Vagina (tissue), 2 donors: ENCODE measurements at regions not wholly inside any gene's neighbourhood (a gene's known extent, or its start where the extent isn't known, plus 50 kb on each side); places are given as distances from the start of the nearest gene placed in this dataset.

Experiments
- DNase-seq, 2 donors: peaks; one replicate each; pipeline ENCODE4 v3.0.0-alpha.2; 2017; ENCODE audit errors: extremely low spot score in 2 of 2
- H3K27ac ChIP-seq: fragments of 200-600 bp; sonication (generic); one replicate; pipeline ENCODE4 v1.5.1; 2019
- H3K27me3 ChIP-seq: fragments of 200-600 bp; sonication (generic); one replicate; pipeline ENCODE4 v1.5.1; 2019
- H3K36me3 ChIP-seq, 2 donors: fragments of 200-600 bp; sonication (generic); one replicate each; pipeline ENCODE4 v1.5.1; 2017 to 2019
- H3K4me1 ChIP-seq: fragments of 200-600 bp; sonication (generic); one replicate; pipeline ENCODE4 v1.5.1; 2019
- H3K4me3 ChIP-seq, 2 donors: fragments of 200-600 bp; sonication (generic); 1 replicate in 1 of 2; 2 replicates in 1 of 2; pipeline ENCODE4 v1.5.1; 2016 to 2019
- H3K9me3 ChIP-seq: fragments of 200-600 bp; sonication (generic); one replicate; pipeline ENCODE4 v1.5.1; 2019
- POLR2A ChIP-seq, 2 donors: fragments of 450-650 bp; IDR thresholded peaks; one replicate each; pipeline ENCODE4 v1.6.1; 2017; ENCODE audit warnings: antibody characterized with exemption in 2 of 2, mild to moderate bottlenecking in 2 of 2, moderate library complexity in 2 of 2
- POLR2AphosphoS5 ChIP-seq, 2 donors: sonication (generic); formaldehyde crosslinking; IDR thresholded peaks; one replicate each; pipeline ENCODE4 v1.9.0; 2017; ENCODE audit warnings: antibody characterized with exemption in 2 of 2, mild to moderate bottlenecking in 2 of 2, low read depth in 1 of 2; ENCODE audit not compliant: insufficient read depth in 1 of 2
- intact Hi-C: fragments of 100-400 bp; cut with DNase I; formaldehyde crosslinking; loops from one replicate; pipeline ENCODE4 v1.15.1; 2023
- TF ChIP-seq, protein P1 (sequence below), 3 experiments: fragments of 450-650 bp in 2 of 3; fragments of 200-600 bp in 1 of 3; sonication (generic) in 1 of 3; IDR thresholded peaks; one replicate each; pipeline ENCODE4 v1.5.1; 2017 to 2019; ENCODE audit warnings: antibody characterized with exemption in 3 of 3, mild to moderate bottlenecking in 2 of 3, moderate library complexity in 2 of 3

DNA sequence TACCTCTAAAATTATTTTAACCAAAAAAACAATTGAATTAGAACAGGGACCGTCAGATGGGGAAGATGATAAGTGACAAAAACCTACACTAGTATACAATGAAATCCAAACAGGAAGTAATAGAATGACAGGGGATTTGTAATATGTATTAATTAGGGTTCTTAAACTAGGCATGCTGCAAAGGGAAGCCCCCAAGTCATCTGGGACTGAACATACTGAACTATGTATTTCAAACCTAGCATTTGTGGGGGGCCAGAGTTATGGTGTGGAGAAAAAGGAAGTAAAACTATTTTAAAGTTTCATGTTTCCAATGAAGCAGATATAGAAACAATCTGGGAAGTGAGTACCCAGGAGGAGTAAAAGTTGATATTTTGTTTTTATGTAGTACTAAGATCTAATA, 133.2 kb upstream of the HS3ST3A1 start:
- Histone ChIP-seq H3K27me3 (no peaks in the 10 kb centered on the region), H3K9me3 (no peaks in the 10 kb centered on the region), H3K4me1 (no peaks in the 10 kb centered on the region), H3K4me3 (no peak overlapping the region), H3K27ac (no peak overlapping the region), H3K36me3 (no peaks in the 10 kb centered on the region)
- no peak for TF ChIP-seq POLR2A (IDR thresholded peaks at IDR 0.05)
- TF ChIP-seq, protein P1, sequence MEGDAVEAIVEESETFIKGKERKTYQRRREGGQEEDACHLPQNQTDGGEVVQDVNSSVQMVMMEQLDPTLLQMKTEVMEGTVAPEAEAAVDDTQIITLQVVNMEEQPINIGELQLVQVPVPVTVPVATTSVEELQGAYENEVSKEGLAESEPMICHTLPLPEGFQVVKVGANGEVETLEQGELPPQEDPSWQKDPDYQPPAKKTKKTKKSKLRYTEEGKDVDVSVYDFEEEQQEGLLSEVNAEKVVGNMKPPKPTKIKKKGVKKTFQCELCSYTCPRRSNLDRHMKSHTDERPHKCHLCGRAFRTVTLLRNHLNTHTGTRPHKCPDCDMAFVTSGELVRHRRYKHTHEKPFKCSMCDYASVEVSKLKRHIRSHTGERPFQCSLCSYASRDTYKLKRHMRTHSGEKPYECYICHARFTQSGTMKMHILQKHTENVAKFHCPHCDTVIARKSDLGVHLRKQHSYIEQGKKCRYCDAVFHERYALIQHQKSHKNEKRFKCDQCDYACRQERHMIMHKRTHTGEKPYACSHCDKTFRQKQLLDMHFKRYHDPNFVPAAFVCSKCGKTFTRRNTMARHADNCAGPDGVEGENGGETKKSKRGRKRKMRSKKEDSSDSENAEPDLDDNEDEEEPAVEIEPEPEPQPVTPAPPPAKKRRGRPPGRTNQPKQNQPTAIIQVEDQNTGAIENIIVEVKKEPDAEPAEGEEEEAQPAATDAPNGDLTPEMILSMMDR (IDR thresholded peaks at IDR 0.05): no peak
- TF ChIP-seq POLR2AphosphoS5 (IDR thresholded peaks at IDR 0.05; ENCODE audit: insufficient read depth in 1 of 2, low read depth in 1 of 2): no peak
- no peak for DNase-seq
- intact Hi-C loops: loop anchor here (5.0 kb wide), 1 partner anchor 567 kb away; the partner anchor contains the start of gene HS3ST3B1

DNA sequence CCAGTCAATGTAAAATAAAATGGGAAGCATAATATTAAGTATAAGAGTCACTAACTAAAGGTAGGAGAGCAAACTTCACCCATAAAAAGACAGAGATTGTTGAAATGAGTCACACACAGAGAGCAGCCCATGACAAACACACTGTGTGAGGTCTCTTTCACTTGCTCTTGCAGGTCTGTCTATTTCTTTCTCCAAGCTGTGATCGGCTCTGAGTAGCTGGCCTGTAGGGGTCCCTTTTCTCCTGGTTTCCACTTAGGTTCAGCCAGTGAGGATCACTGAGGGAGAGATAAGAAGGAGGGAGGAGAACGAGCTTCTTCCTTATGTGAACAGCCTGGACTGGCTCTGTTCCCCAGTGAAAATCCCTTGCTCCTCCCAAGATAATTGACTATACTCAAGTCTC, 133.7 kb upstream of the HS3ST3A1 start:
- Histone ChIP-seq H3K27me3 (no peaks in the 10 kb centered on the region), H3K4me1 (no peaks in the 10 kb centered on the region), H3K4me3 (no peak overlapping the region), H3K9me3 (no peaks in the 10 kb centered on the region), H3K36me3 (no peaks in the 10 kb centered on the region), H3K27ac (no peak overlapping the region)
- intact Hi-C loops: loop anchor here (5.0 kb wide), 1 partner anchor 567 kb away; the partner anchor contains the start of gene HS3ST3B1
- TF ChIP-seq POLR2AphosphoS5 (IDR thresholded peaks at IDR 0.05; ENCODE audit: insufficient read depth in 1 of 2, low read depth in 1 of 2) (no peak), POLR2A (IDR thresholded peaks at IDR 0.05) (no peak)
- TF ChIP-seq, protein P1 (IDR thresholded peaks at IDR 0.05): no peak
- no peak for DNase-seq

DNA sequence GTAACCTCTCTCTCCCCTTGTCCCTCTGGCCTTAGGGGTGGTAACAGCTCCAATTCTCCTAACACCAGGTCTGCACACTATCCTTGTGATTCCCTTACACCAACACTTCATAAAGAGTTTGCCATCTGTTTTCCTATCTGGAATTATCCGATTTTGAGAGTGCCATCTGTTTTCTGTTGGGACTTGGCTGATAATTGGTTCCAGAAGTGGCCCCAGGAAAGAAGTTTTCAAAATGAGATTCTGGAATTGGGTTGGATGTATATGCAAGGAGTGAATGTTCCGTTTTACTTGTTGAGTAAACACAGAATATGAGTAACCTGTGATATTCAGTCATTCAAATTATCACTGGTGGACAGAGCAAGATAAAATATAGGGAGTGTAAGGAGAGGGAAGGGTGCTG, 134.1 kb upstream of the HS3ST3A1 start:
- no peaks in the 10 kb centered on the region for H3K27me3 ChIP-seq
- intact Hi-C loops: loop anchor here (5.0 kb wide), 1 partner anchor 566 kb away; the partner anchor contains the start of gene HS3ST3B1
- DNase-seq: no peak
- H3K27ac ChIP-seq: no peak overlapping the region
- no peaks in the 10 kb centered on the region for H3K36me3 ChIP-seq
- TF ChIP-seq POLR2AphosphoS5 (IDR thresholded peaks at IDR 0.05; ENCODE audit: insufficient read depth in 1 of 2, low read depth in 1 of 2) (no peak), POLR2A (IDR thresholded peaks at IDR 0.05) (no peak)
- TF ChIP-seq, protein P1 (IDR thresholded peaks at IDR 0.05): no peak
- no peak overlapping the region for H3K4me3 ChIP-seq
- no peaks in the 10 kb centered on the region for H3K9me3 ChIP-seq
- no peaks in the 10 kb centered on the region for H3K4me1 ChIP-seq

DNA sequence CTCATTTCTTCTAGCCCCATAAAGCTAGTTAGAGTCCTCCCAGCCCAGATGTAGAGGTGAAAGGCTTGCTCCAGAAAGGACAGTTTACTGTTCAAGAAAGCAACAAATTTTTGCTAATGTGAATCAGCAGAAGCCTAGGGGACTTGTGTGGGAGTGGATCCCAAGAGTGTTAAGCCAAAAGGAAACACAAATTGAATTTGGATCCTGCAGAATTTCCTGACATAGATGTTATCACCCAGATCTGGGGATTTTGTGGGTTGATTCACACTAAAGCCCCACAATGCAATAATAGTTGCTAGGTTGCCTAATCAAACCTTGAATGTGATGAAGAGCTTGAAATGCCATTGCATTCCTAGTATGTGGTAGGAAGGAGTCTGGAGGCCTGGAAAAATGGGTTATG, 135.2 kb upstream of the HS3ST3A1 start:
- intact Hi-C loops: loop anchor here (5.0 kb wide), 1 partner anchor 565 kb away; the partner anchor contains the start of gene HS3ST3B1
- H3K36me3 ChIP-seq: no peaks in the 10 kb centered on the region
- no peaks in the 10 kb centered on the region for H3K27me3 ChIP-seq
- H3K4me1 ChIP-seq: no peaks in the 10 kb centered on the region
- H3K4me3 ChIP-seq: no peak overlapping the region
- H3K27ac ChIP-seq: no peak overlapping the region
- TF ChIP-seq, protein P1 (IDR thresholded peaks at IDR 0.05): no peak
- H3K9me3 ChIP-seq: no peaks in the 10 kb centered on the region
- no peak for DNase-seq

DNA sequence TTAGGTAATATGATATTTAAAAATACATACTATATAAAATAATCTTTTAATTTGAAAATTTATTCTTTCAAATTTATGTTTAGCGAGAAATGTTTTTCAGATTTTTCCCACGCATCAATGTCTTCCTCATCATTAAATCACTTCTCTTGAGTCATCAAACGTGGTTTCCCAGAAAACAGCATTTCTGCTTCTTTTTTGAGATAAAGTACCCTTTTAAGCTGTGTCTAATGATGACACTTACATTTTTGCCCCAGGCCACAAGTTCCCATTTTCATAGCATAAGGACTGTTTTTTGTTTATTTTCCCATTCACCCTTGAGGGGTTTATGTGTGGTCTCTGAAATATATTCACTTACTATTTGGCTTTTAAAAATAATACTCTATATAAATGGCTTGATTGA, 139.0 kb upstream of the HS3ST3A1 start:
- Histone ChIP-seq H3K27me3 (no peaks in the 10 kb centered on the region), H3K4me3 (no peak overlapping the region), H3K27ac (no peak overlapping the region), H3K36me3 (no peaks in the 10 kb centered on the region), H3K4me1 (no peaks in the 10 kb centered on the region), H3K9me3 (no peaks in the 10 kb centered on the region)
- no peak for DNase-seq
- no peak for TF ChIP-seq POLR2AphosphoS5 (IDR thresholded peaks at IDR 0.05; ENCODE audit: insufficient read depth in 1 of 2, low read depth in 1 of 2)
- no peak for TF ChIP-seq POLR2A (IDR thresholded peaks at IDR 0.05)
- TF ChIP-seq, protein P1 (IDR thresholded peaks at IDR 0.05): no peak
- intact Hi-C loops: no loop called here
